Endothelial cell of umbilical vein (primary cell): ENCODE measurements at regions not wholly inside any gene's neighbourhood (a gene's known extent, or its start where the extent isn't known, plus 50 kb on each side); places are given as distances from the start of the nearest gene placed in this dataset.
A peak's percentile ranks its signal among the peaks of the same experiment; 100 is the strongest.

Experiments
- BruUV-seq: library from RNA; stranded (reverse); fragments of 400-500 nt; replicated peaks from 2 replicates; lab custom pipeline; 2021; lab: Mats Ljungman, UMichigan
- CTCF ChIA-PET: fragments of 300-600, 350-600 bp; sonication (Branson Sonifier 250); formaldehyde crosslinking; loops from one replicate; lab custom pipeline; 2021; ENCODE audit warnings: antibody characterized with exemption, inconsistent platforms; lab: Charles Lee
- POLR2A ChIA-PET: fragments of 300-600, 350-600 bp; sonication (Branson Sonifier 250); formaldehyde crosslinking; loops from one replicate; lab custom pipeline; 2021; ENCODE audit warnings: antibody characterized with exemption, inconsistent platforms; lab: Charles Lee
- DNase-seq: peaks from one replicate; pipeline ENCODE4 v3.0.0-alpha.2; 2011; ENCODE audit warnings: low read depth, low spot score
- FAIRE-seq: peaks from 2 replicates; lab custom pipeline; 2011; peaks lifted over from hg19 to GRCh38; lab: Jason Lieb, UNC
- H2AFZ ChIP-seq: 2 replicates; pipeline ENCODE4 v1.6.0; 2012; ENCODE audit warnings: low read depth, low read length, control low read depth, inconsistent platforms
- H3K27ac ChIP-seq: 2 replicates; pipeline ENCODE4 v1.5.1; 2011; ENCODE audit warnings: low read depth, mild to moderate bottlenecking, control low read depth, low read length, moderate library complexity; ENCODE audit not compliant: insufficient read depth
- H3K27me3 ChIP-seq, 2 experiments: 2 replicates each; pipeline versions ENCODE4 v1.6.0 to v1.6.1; 2011; ENCODE audit warnings: low read length in 2 of 2, mixed read lengths in 1 of 2; ENCODE audit not compliant: control insufficient read depth in 2 of 2, insufficient read depth in 2 of 2
- H3K36me3 ChIP-seq, 2 experiments: 2 replicates in 1 of 2; 3 replicates in 1 of 2; pipeline ENCODE4 v1.5.1; 2011; ENCODE audit warnings: low read length in 2 of 2, mild to moderate bottlenecking in 1 of 2, moderate library complexity in 1 of 2; ENCODE audit not compliant: control insufficient read depth in 2 of 2, insufficient read depth in 2 of 2; ENCODE audit errors: extremely low read depth in 1 of 2
- H3K4me1 ChIP-seq: 3 replicates; pipeline ENCODE4 v1.5.1; 2011; ENCODE audit warnings: mild to moderate bottlenecking, low read length; ENCODE audit not compliant: control insufficient read depth, insufficient read depth; ENCODE audit errors: extremely low read depth
- H3K4me2 ChIP-seq: 2 replicates; pipeline ENCODE4 v1.6.1; 2011; ENCODE audit warnings: low read length, control low read depth, mixed read lengths; ENCODE audit not compliant: insufficient read depth
- H3K4me3 ChIP-seq, 3 experiments: fragments of 200-600 bp in 1 of 3; sonication (generic), shearing (Covaris generic) in 1 of 3; replicated peaks in 1 of 3; 2 replicates each; pipeline ENCODE4 v1.5.1; 2011 to 2016; ENCODE audit warnings: control low read depth in 3 of 3, low read length in 3 of 3, mild to moderate bottlenecking in 2 of 3, inconsistent platforms in 1 of 3, low read depth in 1 of 3, moderate library complexity in 1 of 3; ENCODE audit not compliant: insufficient read depth in 1 of 3
- H3K79me2 ChIP-seq: 2 replicates; pipeline ENCODE4 v1.6.0; 2012; ENCODE audit warnings: low read length, inconsistent platforms; ENCODE audit not compliant: control insufficient read depth, insufficient read depth
- H3K9ac ChIP-seq: replicated peaks from 2 replicates; pipeline ENCODE3; 2011; ENCODE audit warnings: low read length, control low read depth; ENCODE audit not compliant: insufficient read depth; ENCODE audit errors: extremely low read depth
- H3K9me1 ChIP-seq: replicated peaks from 3 replicates; pipeline ENCODE4 v1.6.0; 2011; ENCODE audit warnings: mild to moderate bottlenecking, low read length; ENCODE audit not compliant: control insufficient read depth, insufficient read depth; ENCODE audit errors: extremely low read depth
- H3K9me3 ChIP-seq: replicated peaks from 2 replicates; pipeline ENCODE4 v1.5.1; 2012; ENCODE audit warnings: low read length, inconsistent platforms; ENCODE audit not compliant: control insufficient read depth, insufficient read depth
- H4K20me1 ChIP-seq: replicated peaks from 2 replicates; pipeline ENCODE3; 2011; ENCODE audit warnings: mild to moderate bottlenecking, low read length; ENCODE audit not compliant: control insufficient read depth, insufficient read depth; ENCODE audit errors: extremely low read depth
- FOS ChIP-seq: IDR thresholded peaks from 2 replicates; pipeline ENCODE4 v1.6.1; 2011; ENCODE audit warnings: mild to moderate bottlenecking, low read length, moderate library complexity, borderline replicate concordance; ENCODE audit not compliant: insufficient read depth
- JUN ChIP-seq: IDR thresholded peaks from 2 replicates; pipeline ENCODE4 v1.6.1; 2011; ENCODE audit warnings: borderline replicate concordance, low read depth; ENCODE audit not compliant: insufficient read length, insufficient read depth
- POLR2AphosphoS5 ChIP-seq: IDR thresholded peaks from 2 replicates; pipeline ENCODE4 v1.6.1; 2012; ENCODE audit warnings: low read depth, mild to moderate bottlenecking, control low read depth, low read length, moderate library complexity; ENCODE audit not compliant: insufficient read depth
- dilution Hi-C: fragments of 300-500 bp; cut with MboI; formaldehyde crosslinking; loops from one replicate; pipeline ENCODE4 v1.15.0; 2019; ENCODE audit warnings: low sequenced_read_pairs; ENCODE audit not compliant: extremely low pct_ligation_motif_present
- intact Hi-C: fragments of 100-400 bp; cut with micrococcal nuclease; formaldehyde crosslinking; loops from one replicate; pipeline ENCODE4 v1.10.0; 2022
- TF ChIP-seq, protein P1 (sequence below), 2 donors: IDR thresholded peaks; 1 replicate in 1 of 2; 2 replicates in 1 of 2; pipeline ENCODE4 v1.5.1; 2011; ENCODE audit warnings: low read length in 2 of 2, mild to moderate bottlenecking in 2 of 2, moderate library complexity in 2 of 2, control low read depth in 1 of 2, inconsistent platforms in 1 of 2, low read depth in 1 of 2; ENCODE audit not compliant: insufficient read depth in 1 of 2; ENCODE audit errors: extremely low read depth in 1 of 2

DNA sequence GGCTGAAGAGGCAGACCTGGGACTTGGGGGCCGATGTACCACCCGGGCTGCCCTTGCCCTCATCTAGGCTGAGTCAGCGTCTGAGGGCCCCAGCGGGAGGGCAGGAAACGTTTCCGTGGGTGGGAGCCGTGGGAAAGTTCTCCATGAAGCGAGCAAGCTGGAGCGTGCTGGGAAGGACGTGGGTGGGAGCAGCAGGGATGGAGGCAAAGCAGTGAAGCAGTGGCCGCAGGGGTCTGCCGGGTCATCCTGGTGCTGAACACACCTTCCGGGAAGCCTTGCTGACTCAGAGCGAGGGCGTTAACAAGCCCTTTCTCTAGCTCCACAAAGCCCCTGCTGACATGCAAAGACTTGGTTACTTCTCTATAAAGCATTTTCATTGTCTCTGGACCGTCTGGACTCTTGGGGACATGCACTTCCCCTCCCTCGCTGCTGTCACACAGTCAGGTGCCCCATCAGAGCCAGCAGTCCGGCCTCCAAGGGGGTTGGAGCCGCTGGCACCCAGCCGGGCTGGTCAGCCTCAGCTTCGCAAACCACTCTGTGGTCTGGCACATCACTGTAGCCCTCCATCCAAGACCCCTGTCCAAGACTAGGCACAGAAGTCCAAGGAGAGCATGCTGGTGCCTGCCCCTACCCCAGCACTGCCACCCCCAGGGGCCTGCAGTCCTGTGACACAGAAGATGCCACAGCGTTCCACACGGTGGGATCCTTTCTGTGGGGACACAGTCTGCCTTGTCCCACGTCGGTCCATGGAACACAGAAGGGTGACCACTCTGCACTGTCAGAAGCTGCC is 115.1 kb upstream of the GPC1 start:
- Histone ChIP-seq H3K9me1 (no peaks in the 10 kb centered on the region), H2AFZ (no peak overlapping the region), H3K4me2 (no peak overlapping the region), H3K27ac (peak overlapping the region; percentile 28), H4K20me1 (no peaks in the 10 kb centered on the region), H3K9ac (no peak overlapping the region), H3K4me1 (peaks cover 10% of the 10 kb centered on the region), H3K27me3 (no peaks in the 10 kb centered on the region), H3K36me3 (no peaks in the 10 kb centered on the region), H3K4me3 (no peak overlapping the region), H3K9me3 (no peaks in the 10 kb centered on the region), H3K79me2 (no peaks in the 10 kb centered on the region)
- intact Hi-C loops, result loop anchor here (1.0 to 2.0 kb wide), 2 partner anchors 69 to 114 kb away; partner anchors contain the start of gene GPC1
- dilution Hi-C loops, result no loop called here
- TF ChIP-seq POLR2AphosphoS5 (peak; percentile 65), JUN (peak; percentile 23), FOS (peak; percentile 85)
- TF ChIP-seq, protein P1, sequence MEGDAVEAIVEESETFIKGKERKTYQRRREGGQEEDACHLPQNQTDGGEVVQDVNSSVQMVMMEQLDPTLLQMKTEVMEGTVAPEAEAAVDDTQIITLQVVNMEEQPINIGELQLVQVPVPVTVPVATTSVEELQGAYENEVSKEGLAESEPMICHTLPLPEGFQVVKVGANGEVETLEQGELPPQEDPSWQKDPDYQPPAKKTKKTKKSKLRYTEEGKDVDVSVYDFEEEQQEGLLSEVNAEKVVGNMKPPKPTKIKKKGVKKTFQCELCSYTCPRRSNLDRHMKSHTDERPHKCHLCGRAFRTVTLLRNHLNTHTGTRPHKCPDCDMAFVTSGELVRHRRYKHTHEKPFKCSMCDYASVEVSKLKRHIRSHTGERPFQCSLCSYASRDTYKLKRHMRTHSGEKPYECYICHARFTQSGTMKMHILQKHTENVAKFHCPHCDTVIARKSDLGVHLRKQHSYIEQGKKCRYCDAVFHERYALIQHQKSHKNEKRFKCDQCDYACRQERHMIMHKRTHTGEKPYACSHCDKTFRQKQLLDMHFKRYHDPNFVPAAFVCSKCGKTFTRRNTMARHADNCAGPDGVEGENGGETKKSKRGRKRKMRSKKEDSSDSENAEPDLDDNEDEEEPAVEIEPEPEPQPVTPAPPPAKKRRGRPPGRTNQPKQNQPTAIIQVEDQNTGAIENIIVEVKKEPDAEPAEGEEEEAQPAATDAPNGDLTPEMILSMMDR (IDR thresholded peaks at IDR 0.05; ENCODE audit: extremely low read depth in 1 of 2, insufficient read depth in 1 of 2, low read depth in 1 of 2, low read length in 2 of 2), result no peak
- POLR2A ChIA-PET, result interaction anchor here (0.6 kb wide), 1 partner anchor 19 kb away, joined by 3 read pairs; no protein-coding TSS in a partner anchor
- DNase-seq (peak; percentile 72), FAIRE-seq (peak; percentile 84)
- CTCF ChIA-PET, result interaction anchor here (1.0 to 1.4 kb wide), 3 partner anchors 13 to 87 kb away, joined by 3 to 5 read pairs (median 3); no protein-coding TSS in a partner anchor
- BruUV-seq, result no TSS peak
